Forelimb muscle (tissue), 1 donor: ENCODE measurements at regions not wholly inside any gene's neighbourhood (a gene's known extent, or its start where the extent isn't known, plus 50 kb on each side); places are given as distances from the start of the nearest gene placed in this dataset.
"Not testable (repeated sequence)": the region's sequence is repeated elsewhere in the genome, so short reads cannot be mapped to it uniquely, and the experiment has no call there.

Experiments
- DNase-seq: peaks from one replicate; pipeline ENCODE4 v3.0.0-alpha.2; 2013; ENCODE audit warnings: low read depth

- DNase-seq: no peak
Observed at GRCh38 chr3:89533275-89533674, 425.9 kb downstream of the EPHA3 start.

GRCh38 chr3:89554587-89554986, 447.2 kb downstream of the EPHA3 start:
- DNase-seq: not testable (repeated sequence)

GRCh38 chr3:89558711-89559110, 451.3 kb downstream of the EPHA3 start:
- no peak for DNase-seq

GRCh38 chr3:89560568-89560967, 453.1 kb downstream of the EPHA3 start:
- no peak for DNase-seq

- DNase-seq: no peak
Observed at GRCh38 chr3:89562373-89562772, 455.0 kb downstream of the EPHA3 start.

- no peak for DNase-seq
Observed at GRCh38 chr3:89565098-89565497, 457.7 kb downstream of the EPHA3 start.

GRCh38 chr3:89570465-89570864, 463.0 kb downstream of the EPHA3 start:
- no peak for DNase-seq

GRCh38 chr3:89571298-89571697, 463.9 kb downstream of the EPHA3 start:
- no peak for DNase-seq

GRCh38 chr3:89571707-89572106, 464.3 kb downstream of the EPHA3 start:
- no peak for DNase-seq

GRCh38 chr3:89572261-89572660, 464.8 kb downstream of the EPHA3 start:
- DNase-seq: no peak

- DNase-seq: no peak
Observed at GRCh38 chr3:89576417-89576816, 469.0 kb downstream of the EPHA3 start.

GRCh38 chr3:89577637-89578530, 470.5 kb downstream of the EPHA3 start:
- DNase-seq: no peak

GRCh38 chr3:89580859-89581258, 473.4 kb downstream of the EPHA3 start:
- no peak for DNase-seq

- no peak for DNase-seq
Observed at GRCh38 chr3:89584398-89584797, 477.0 kb downstream of the EPHA3 start.

- DNase-seq: no peak
Observed at GRCh38 chr3:89586256-89586655, 478.8 kb downstream of the EPHA3 start.

- DNase-seq: no peak
Observed at GRCh38 chr3:89586676-89587075, 479.3 kb downstream of the EPHA3 start.

- no peak for DNase-seq
Observed at GRCh38 chr3:89606151-89606550, 498.7 kb downstream of the EPHA3 start.

GRCh38 chr3:89612027-89612426, 504.6 kb downstream of the EPHA3 start:
- DNase-seq: no peak

GRCh38 chr3:89613241-89613640, 505.8 kb downstream of the EPHA3 start:
- DNase-seq: no peak

GRCh38 chr3:89617706-89618105, 510.3 kb downstream of the EPHA3 start:
- DNase-seq: no peak

- no peak for DNase-seq
Observed at GRCh38 chr3:89619263-89619662, 511.8 kb downstream of the EPHA3 start.

- DNase-seq: no peak
Observed at GRCh38 chr3:89622063-89622700, 514.8 kb downstream of the EPHA3 start.

- no peak for DNase-seq
Observed at GRCh38 chr3:89624494-89624893, 517.1 kb downstream of the EPHA3 start.
